GM23248 (cell line): ENCODE measurements at regions not wholly inside any gene's neighbourhood (a gene's known extent, or its start where the extent isn't known, plus 50 kb on each side); places are given as distances from the start of the nearest gene placed in this dataset.

ENCODE experiments used
- EZH2 ChIP-seq: fragments of 200-600 bp; sonication (generic); IDR thresholded peaks from 2 replicates; pipeline ENCODE4 v1.6.1; 2018; ENCODE audit warnings: antibody characterized with exemption, mild to moderate bottlenecking; ENCODE audit not compliant: insufficient read depth, poor library complexity, severe bottlenecking
- EZH2phosphoT487 ChIP-seq: fragments of 200-600 bp; sonication (generic); IDR thresholded peaks from 2 replicates; pipeline ENCODE4 v1.6.1; 2018; ENCODE audit warnings: antibody characterized with exemption, moderate library complexity, mild to moderate bottlenecking, low read depth; ENCODE audit not compliant: insufficient read depth

- no peak for TF ChIP-seq EZH2
- TF ChIP-seq EZH2phosphoT487: no peak
Observed at GRCh38 chr4:107380836-107381438, 339.1 kb downstream of the PAPSS1 start.
